ENCODE measurements at regions not wholly inside any gene's neighbourhood (a gene's known extent, or its start where the extent isn't known, plus 50 kb on each side); places are given as distances from the start of the nearest gene placed in this dataset.

GRCh38 chr2:215615067-215615802, 179.4 kb upstream of the FN1 start:
- DNase-seq, result no peak

GRCh38 chr2:215614296-215614695, 178.4 kb upstream of the FN1 start:
- DNase-seq, result peak; percentile 61

- no peak for DNase-seq
Measured at GRCh38 chr2:215613888-215614287, 178.0 kb upstream of the FN1 start.

- DNase-seq, result no peak
Measured at GRCh38 chr2:215613280-215613679, 177.4 kb upstream of the FN1 start.

GRCh38 chr2:215612786-215613185, 176.9 kb upstream of the FN1 start:
- DNase-seq, result no peak

- no peak for DNase-seq
Measured at GRCh38 chr2:215611609-215612386, 175.9 kb upstream of the FN1 start.

- no peak for DNase-seq
Measured at GRCh38 chr2:215609089-215610032, 173.5 kb upstream of the FN1 start.

GRCh38 chr2:215607766-215608165, 171.9 kb upstream of the FN1 start:
- DNase-seq, result no peak

- DNase-seq, result no peak
Measured at GRCh38 chr2:215606219-215606618, 170.4 kb upstream of the FN1 start.

GRCh38 chr2:215605214-215605613, 169.3 kb upstream of the FN1 start:
- no peak for DNase-seq

- no peak for DNase-seq
Measured at GRCh38 chr2:215604606-215605005, 168.7 kb upstream of the FN1 start.

- no peak for DNase-seq
Measured at GRCh38 chr2:215603440-215603839, 167.6 kb upstream of the FN1 start.

- no peak for DNase-seq
Measured at GRCh38 chr2:215602997-215603396, 167.1 kb upstream of the FN1 start.

- no peak for DNase-seq
Measured at GRCh38 chr2:215601990-215602721, 166.3 kb upstream of the FN1 start.

GRCh38 chr2:215601526-215601925, 165.7 kb upstream of the FN1 start:
- DNase-seq, result no peak

- DNase-seq, result no peak
Measured at GRCh38 chr2:215598376-215598975, 162.6 kb upstream of the FN1 start.

- no peak for DNase-seq
Measured at GRCh38 chr2:215597577-215597976, 161.7 kb upstream of the FN1 start.

GRCh38 chr2:215594766-215595165, 158.9 kb upstream of the FN1 start:
- no peak for DNase-seq

GRCh38 chr2:215590010-215590745, 154.3 kb upstream of the FN1 start:
- peak; percentile 18 for DNase-seq

- DNase-seq, result no peak
Measured at GRCh38 chr2:215583881-215584280, 148.0 kb upstream of the FN1 start.

- DNase-seq, result no peak
Measured at GRCh38 chr2:215579809-215580208, 143.9 kb upstream of the FN1 start.

All from DMS153 (cell line).